Fibroblast of lung (primary cell): ENCODE measurements at regions not wholly inside any gene's neighbourhood (a gene's known extent, or its start where the extent isn't known, plus 50 kb on each side); places are given as distances from the start of the nearest gene placed in this dataset.

Source experiments
- EZH2 ChIP-seq: IDR thresholded peaks from 2 replicates; pipeline ENCODE4 v1.5.1; 2012; ENCODE audit warnings: low read length, control low read depth, mild to moderate bottlenecking; ENCODE audit errors: missing control alignments
- TF ChIP-seq, protein P1 (sequence below), 2 donors: IDR thresholded peaks in 1 of 2; conservative IDR thresholded peaks in 1 of 2; 1 replicate in 1 of 2; 2 replicates in 1 of 2; pipeline ENCODE4 v1.5.1; 2011 to 2012; ENCODE audit warnings: low read length in 2 of 2, control low read depth in 1 of 2, inconsistent platforms in 1 of 2, low read depth in 1 of 2, mild to moderate bottlenecking in 1 of 2

DNA sequence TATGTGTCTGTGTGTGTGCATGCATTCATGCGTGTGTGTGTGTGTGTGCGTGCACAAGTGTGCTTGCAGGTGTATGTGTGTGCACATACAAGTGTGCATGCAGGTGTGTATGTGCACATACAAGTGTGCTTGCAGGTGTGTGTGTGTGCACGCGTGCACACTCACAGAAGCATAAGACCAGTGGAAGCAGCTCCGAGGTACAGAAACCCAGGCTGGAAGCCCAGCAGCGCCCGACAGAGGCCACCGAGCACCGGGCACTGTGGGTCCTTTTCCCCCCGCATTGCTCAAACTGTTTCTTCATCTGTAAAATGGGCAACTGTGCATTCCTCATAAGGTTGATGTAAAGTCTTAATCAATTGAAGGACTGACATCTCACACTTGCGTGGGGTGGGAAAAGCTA, 243.3 kb upstream of the TCERG1L start:
- no peak for TF ChIP-seq EZH2
- TF ChIP-seq, protein P1, sequence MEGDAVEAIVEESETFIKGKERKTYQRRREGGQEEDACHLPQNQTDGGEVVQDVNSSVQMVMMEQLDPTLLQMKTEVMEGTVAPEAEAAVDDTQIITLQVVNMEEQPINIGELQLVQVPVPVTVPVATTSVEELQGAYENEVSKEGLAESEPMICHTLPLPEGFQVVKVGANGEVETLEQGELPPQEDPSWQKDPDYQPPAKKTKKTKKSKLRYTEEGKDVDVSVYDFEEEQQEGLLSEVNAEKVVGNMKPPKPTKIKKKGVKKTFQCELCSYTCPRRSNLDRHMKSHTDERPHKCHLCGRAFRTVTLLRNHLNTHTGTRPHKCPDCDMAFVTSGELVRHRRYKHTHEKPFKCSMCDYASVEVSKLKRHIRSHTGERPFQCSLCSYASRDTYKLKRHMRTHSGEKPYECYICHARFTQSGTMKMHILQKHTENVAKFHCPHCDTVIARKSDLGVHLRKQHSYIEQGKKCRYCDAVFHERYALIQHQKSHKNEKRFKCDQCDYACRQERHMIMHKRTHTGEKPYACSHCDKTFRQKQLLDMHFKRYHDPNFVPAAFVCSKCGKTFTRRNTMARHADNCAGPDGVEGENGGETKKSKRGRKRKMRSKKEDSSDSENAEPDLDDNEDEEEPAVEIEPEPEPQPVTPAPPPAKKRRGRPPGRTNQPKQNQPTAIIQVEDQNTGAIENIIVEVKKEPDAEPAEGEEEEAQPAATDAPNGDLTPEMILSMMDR (conservative IDR thresholded peaks at IDR 0.05 in 1 of 2, IDR thresholded peaks at IDR 0.05 in 1 of 2; ENCODE audit: low read depth in 1 of 2, low read length in 2 of 2), result no peak
